ENCODE measurements at regions not wholly inside any gene's neighbourhood (a gene's known extent, or its start where the extent isn't known, plus 50 kb on each side); places are given as distances from the start of the nearest gene placed in this dataset.

DNA sequence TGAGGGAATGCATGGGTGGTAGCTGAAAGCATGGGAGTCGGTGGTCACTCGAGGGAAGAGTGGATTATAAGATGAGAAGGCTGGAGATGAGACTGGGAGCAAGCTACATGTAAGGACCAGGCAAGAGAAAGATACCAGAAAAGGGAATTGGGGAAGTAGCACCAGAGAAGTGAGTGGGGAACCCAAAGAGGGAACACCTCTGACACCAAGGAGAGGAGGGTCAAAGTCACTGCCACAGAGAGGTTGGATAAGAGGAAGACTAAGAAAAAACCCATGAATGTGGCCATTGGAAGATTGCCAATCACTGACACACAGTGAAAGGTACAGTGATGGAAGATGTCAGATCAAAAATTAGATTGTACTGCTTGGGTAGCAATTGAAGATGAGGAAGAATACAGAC lies 473.9 kb downstream of the BCL11A start:
- no peaks in the 10 kb centered on the region for H3K36me3 Mint-ChIP-seq (ENCODE audit: low read depth)
- H3K27ac ChIP-seq (ENCODE audit: low read depth, low read length): no peak overlapping the region
- H3K4me1 ChIP-seq (ENCODE audit: control insufficient read depth, insufficient read depth, low read length): peaks cover 6% of the 10 kb centered on the region
- no peak for DNase-seq
- H3K27ac Mint-ChIP-seq: no peak overlapping the region
- TF ChIP-seq, protein P1, sequence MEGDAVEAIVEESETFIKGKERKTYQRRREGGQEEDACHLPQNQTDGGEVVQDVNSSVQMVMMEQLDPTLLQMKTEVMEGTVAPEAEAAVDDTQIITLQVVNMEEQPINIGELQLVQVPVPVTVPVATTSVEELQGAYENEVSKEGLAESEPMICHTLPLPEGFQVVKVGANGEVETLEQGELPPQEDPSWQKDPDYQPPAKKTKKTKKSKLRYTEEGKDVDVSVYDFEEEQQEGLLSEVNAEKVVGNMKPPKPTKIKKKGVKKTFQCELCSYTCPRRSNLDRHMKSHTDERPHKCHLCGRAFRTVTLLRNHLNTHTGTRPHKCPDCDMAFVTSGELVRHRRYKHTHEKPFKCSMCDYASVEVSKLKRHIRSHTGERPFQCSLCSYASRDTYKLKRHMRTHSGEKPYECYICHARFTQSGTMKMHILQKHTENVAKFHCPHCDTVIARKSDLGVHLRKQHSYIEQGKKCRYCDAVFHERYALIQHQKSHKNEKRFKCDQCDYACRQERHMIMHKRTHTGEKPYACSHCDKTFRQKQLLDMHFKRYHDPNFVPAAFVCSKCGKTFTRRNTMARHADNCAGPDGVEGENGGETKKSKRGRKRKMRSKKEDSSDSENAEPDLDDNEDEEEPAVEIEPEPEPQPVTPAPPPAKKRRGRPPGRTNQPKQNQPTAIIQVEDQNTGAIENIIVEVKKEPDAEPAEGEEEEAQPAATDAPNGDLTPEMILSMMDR (conservative IDR thresholded peaks at IDR 0.05): no peak
- H3K9ac ChIP-seq (ENCODE audit: extremely low read depth, low read length, poor library complexity, severe bottlenecking): no peak overlapping the region
- no peak overlapping the region for H3K4me3 ChIP-seq (ENCODE audit: low read length)
- H3K9me3 Mint-ChIP-seq: peaks cover 6% of the 10 kb centered on the region
- 87 to 95% methylated on average over 2 of the region's 2 CpGs for WGBS, 2 experiments (ENCODE audit: insufficient coverage in 1 of 2, insufficient read length in 1 of 2)
- no peaks in the 10 kb centered on the region for H3K27me3 Mint-ChIP-seq (ENCODE audit: insufficient read depth)
- peaks cover 8% of the 10 kb centered on the region for H3K4me1 Mint-ChIP-seq
- no peak overlapping the region for H3K4me3 Mint-ChIP-seq
- no peaks in the 10 kb centered on the region for H3K27me3 ChIP-seq (ENCODE audit: control insufficient read depth, insufficient read depth, low read length, poor library complexity, severe bottlenecking)
- no peaks in the 10 kb centered on the region for H3K9me3 ChIP-seq (ENCODE audit: control insufficient read depth, low read length)
- H3K36me3 ChIP-seq (ENCODE audit: control insufficient read depth, insufficient read depth, low read length): no peaks in the 10 kb centered on the region

DNA sequence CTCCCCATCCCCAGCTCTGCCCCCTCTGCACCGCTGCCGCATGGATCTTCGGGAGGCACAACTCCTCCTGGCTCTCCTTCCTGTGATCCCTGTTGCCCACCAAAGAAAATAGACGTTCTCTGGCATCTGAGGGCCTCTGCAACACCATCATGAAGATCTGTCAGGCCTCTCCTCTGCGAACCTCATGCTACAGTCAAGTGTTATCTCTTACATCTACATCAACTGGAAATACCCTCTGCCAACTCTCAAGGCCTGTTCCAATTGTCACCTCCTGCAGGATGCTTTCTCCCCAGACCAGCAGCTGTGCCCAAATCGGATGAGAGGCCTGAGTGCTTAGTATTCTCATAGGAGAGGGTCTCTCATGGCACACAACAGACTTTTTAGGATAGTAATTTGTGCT lies 478.4 kb downstream of the BCL11A start:
- Mint-ChIP-seq H3K36me3 (ENCODE audit: low read depth) (no peaks in the 10 kb centered on the region), H3K4me3 (no peak overlapping the region), H3K9me3 (no peaks in the 10 kb centered on the region), H3K4me1 (peaks cover 16% of the 10 kb centered on the region), H3K27me3 (ENCODE audit: insufficient read depth) (peaks cover 5% of the 10 kb centered on the region), H3K27ac (no peak overlapping the region)
- Histone ChIP-seq H3K27ac (ENCODE audit: low read depth, low read length) (no peak overlapping the region), H3K4me3 (ENCODE audit: low read length) (no peak overlapping the region), H3K27me3 (ENCODE audit: control insufficient read depth, insufficient read depth, low read length, poor library complexity, severe bottlenecking) (no peaks in the 10 kb centered on the region), H3K36me3 (ENCODE audit: control insufficient read depth, insufficient read depth, low read length) (no peaks in the 10 kb centered on the region), H3K9me3 (ENCODE audit: control insufficient read depth, low read length) (no peaks in the 10 kb centered on the region), H3K4me1 (ENCODE audit: control insufficient read depth, insufficient read depth, low read length) (peaks cover 6% of the 10 kb centered on the region), H3K9ac (ENCODE audit: extremely low read depth, low read length, poor library complexity, severe bottlenecking) (no peak overlapping the region)
- WGBS, 2 experiments (ENCODE audit: insufficient coverage in 1 of 2, insufficient read length in 1 of 2): 92 to 93% methylated on average over 3 to 6 of the region's 6 CpGs
- TF ChIP-seq, protein P1 (conservative IDR thresholded peaks at IDR 0.05): no peak
- DNase-seq: no peak

DNA sequence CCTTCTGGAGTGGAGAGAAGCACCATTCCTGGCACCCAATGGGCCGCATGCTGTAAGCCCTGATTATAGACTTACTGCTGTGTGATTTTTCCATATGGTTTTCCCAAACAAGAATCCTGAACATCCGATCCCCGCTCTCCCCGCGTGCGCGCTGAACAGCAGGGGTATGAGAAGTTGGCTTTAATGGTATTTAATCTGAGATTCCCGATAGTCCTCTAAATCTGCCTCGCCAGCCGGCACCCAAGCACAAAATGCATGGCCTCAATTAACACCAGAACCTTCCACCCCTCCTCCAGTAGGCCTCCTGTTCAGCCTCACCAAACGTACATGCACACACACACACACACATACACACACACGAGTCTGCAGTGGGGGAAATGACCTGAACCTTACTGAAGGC lies 480.3 kb downstream of the BCL11A start:
- Mint-ChIP-seq H3K4me1 (peaks cover 16% of the 10 kb centered on the region), H3K27me3 (ENCODE audit: insufficient read depth) (peaks cover 5% of the 10 kb centered on the region), H3K4me3 (no peak overlapping the region), H3K9me3 (no peaks in the 10 kb centered on the region), H3K27ac (no peak overlapping the region), H3K36me3 (ENCODE audit: low read depth) (no peaks in the 10 kb centered on the region)
- peaks cover 6% of the 10 kb centered on the region for H3K4me1 ChIP-seq (ENCODE audit: control insufficient read depth, insufficient read depth, low read length)
- H3K27ac ChIP-seq (ENCODE audit: low read depth, low read length): no peak overlapping the region
- H3K27me3 ChIP-seq (ENCODE audit: control insufficient read depth, insufficient read depth, low read length, poor library complexity, severe bottlenecking): no peaks in the 10 kb centered on the region
- no peaks in the 10 kb centered on the region for H3K36me3 ChIP-seq (ENCODE audit: control insufficient read depth, insufficient read depth, low read length)
- WGBS, 2 experiments (ENCODE audit: insufficient coverage in 1 of 2, insufficient read length in 1 of 2): 93 to 98% methylated on average over 7 to 12 of the region's 12 CpGs
- no peak overlapping the region for H3K4me3 ChIP-seq (ENCODE audit: low read length)
- H3K9me3 ChIP-seq (ENCODE audit: control insufficient read depth, low read length): no peaks in the 10 kb centered on the region
- TF ChIP-seq, protein P1 (conservative IDR thresholded peaks at IDR 0.05): no peak
- DNase-seq: no peak
- no peak overlapping the region for H3K9ac ChIP-seq (ENCODE audit: extremely low read depth, low read length, poor library complexity, severe bottlenecking)

Data from endodermal cell (in vitro differentiated cells).